Neural cell (in vitro differentiated cells): ENCODE measurements at regions not wholly inside any gene's neighbourhood (a gene's known extent, or its start where the extent isn't known, plus 50 kb on each side); places are given as distances from the start of the nearest gene placed in this dataset.
"Not testable (repeated sequence)": the region's sequence is repeated elsewhere in the genome, so short reads cannot be mapped to it uniquely, and the experiment has no call there.

ENCODE experiments used
- CTCF ChIP-seq: fragments of 450-650 bp; IDR thresholded peaks from 2 replicates; pipeline ENCODE4 v1.5.1; 2014; ENCODE audit warnings: antibody characterized with exemption, mild to moderate bottlenecking, moderate library complexity; ENCODE audit not compliant: poor library complexity, severe bottlenecking
- EP300 ChIP-seq: fragments of 450-650 bp; conservative IDR thresholded peaks from 2 replicates; pipeline ENCODE4 v1.6.1; 2014; ENCODE audit warnings: antibody characterized with exemption, mild to moderate bottlenecking, moderate library complexity; ENCODE audit not compliant: poor library complexity, severe bottlenecking

GRCh38 chr2:87667027-87667426 lies 80.9 kb upstream of the PLGLB2 start:
- not testable (repeated sequence) for TF ChIP-seq CTCF, EP300
